GM23338 (cell line): ENCODE measurements at regions not wholly inside any gene's neighbourhood (a gene's known extent, or its start where the extent isn't known, plus 50 kb on each side); places are given as distances from the start of the nearest gene placed in this dataset.

Source experiments
- ATAC-seq: fragments of 200-7000 bp; cut with Tn5 transposase; 3 replicates; pipeline ENCODE4 v1.9.1; 2020
- DNase-seq: peaks from one replicate; pipeline ENCODE4 v3.0.0-alpha.2; 2015; ENCODE audit warnings: low spot score
- H2AFZ ChIP-seq: fragments of 200-600 bp; sonication (generic); 2 replicates; pipeline ENCODE4 v1.8.0; 2016; ENCODE audit warnings: antibody characterized with exemption, mild to moderate bottlenecking, moderate library complexity
- H3F3A ChIP-seq: fragments of 200-600 bp; sonication (generic); replicated peaks from 2 replicates; pipeline ENCODE4 v1.8.0; 2017; ENCODE audit warnings: antibody characterized with exemption, mixed run types, low read depth
- H3K27ac ChIP-seq: fragments of 200-600 bp; sonication (generic); 2 replicates; pipeline ENCODE4 v1.6.1; 2016; ENCODE audit warnings: low read depth
- H3K27me3 ChIP-seq: fragments of 200-600 bp; sonication (generic); 2 replicates; pipeline ENCODE4 v1.8.0; 2016; ENCODE audit warnings: mild to moderate bottlenecking, mixed run types, moderate library complexity; ENCODE audit not compliant: insufficient read depth
- H3K36me3 ChIP-seq: fragments of 200-600 bp; sonication (generic); 2 replicates; pipeline ENCODE4 v1.8.0; 2016; ENCODE audit warnings: mild to moderate bottlenecking; ENCODE audit not compliant: insufficient read depth
- H3K4me1 ChIP-seq: fragments of 200-600 bp; sonication (generic); 2 replicates; pipeline ENCODE4 v1.8.0; 2016; ENCODE audit warnings: mild to moderate bottlenecking, moderate library complexity; ENCODE audit not compliant: insufficient read depth
- H3K4me2 ChIP-seq: fragments of 200-600 bp; sonication (generic); 2 replicates; pipeline ENCODE4 v1.7.1; 2017; ENCODE audit warnings: mixed run types
- H3K4me3 ChIP-seq: fragments of 200-600 bp; sonication (generic); 2 replicates; pipeline ENCODE4 v1.6.1; 2016; ENCODE audit warnings: mixed run types
- H3K79me2 ChIP-seq: fragments of 200-600 bp; sonication (generic); replicated peaks from 2 replicates; pipeline ENCODE4 v1.8.0; 2017; ENCODE audit warnings: mild to moderate bottlenecking; ENCODE audit not compliant: insufficient read depth
- H3K9me2 ChIP-seq: fragments of 200-600 bp; sonication (generic); 2 replicates; pipeline ENCODE4 v1.8.0; 2017; ENCODE audit not compliant: insufficient read depth
- H4K20me1 ChIP-seq: fragments of 200-600 bp; sonication (generic); replicated peaks from 2 replicates; pipeline ENCODE4 v1.8.0; 2017; ENCODE audit warnings: mild to moderate bottlenecking; ENCODE audit not compliant: insufficient read depth
- H3K27ac Mint-ChIP-seq: 2 replicates; pipeline ENCODE4 v1.8.0; 2020; ENCODE audit warnings: inconsistent platforms, mild to moderate bottlenecking, moderate library complexity, mixed read lengths
- H3K27me3 Mint-ChIP-seq: 3 replicates; pipeline ENCODE4 v1.8.0; 2022; ENCODE audit warnings: low read depth, mild to moderate bottlenecking, moderate library complexity, mixed read lengths, inconsistent platforms; ENCODE audit not compliant: insufficient read depth, poor library complexity
- H3K36me3 Mint-ChIP-seq: 3 replicates; pipeline ENCODE4 v1.8.0; 2021; ENCODE audit warnings: low read depth, mild to moderate bottlenecking, inconsistent platforms, moderate library complexity, mixed read lengths
- H3K4me1 Mint-ChIP-seq: 3 replicates; pipeline ENCODE4 v1.8.0; 2020; ENCODE audit warnings: mild to moderate bottlenecking, inconsistent platforms, mixed read lengths
- H3K4me3 Mint-ChIP-seq: 3 replicates; pipeline ENCODE4 v1.8.0; 2021; ENCODE audit warnings: moderate library complexity, mild to moderate bottlenecking, inconsistent platforms, mixed read lengths
- H3K9me3 Mint-ChIP-seq: 3 replicates; pipeline ENCODE4 v1.8.0; 2020; ENCODE audit warnings: moderate library complexity, mild to moderate bottlenecking, inconsistent platforms, mixed read lengths
- CREB1 ChIP-seq: fragments of 250-450 bp; sonication (Bioruptor Pico); IDR thresholded peaks from 2 replicates; pipeline ENCODE4 v1.5.0; 2020; ENCODE audit warnings: low read depth, mild to moderate bottlenecking, moderate library complexity
- CTCF ChIP-seq, 2 experiments: fragments of 200-600 bp in 1 of 2; sonication (generic) in 1 of 2; conservative IDR thresholded peaks; 2 replicates each; pipeline versions ENCODE4 v1.5.1 to v1.6.1; 2016 to 2017; ENCODE audit warnings: antibody characterized with exemption in 2 of 2, low read depth in 2 of 2, mild to moderate bottlenecking in 2 of 2, moderate library complexity in 1 of 2
- ETS1 ChIP-seq: IDR thresholded peaks from 2 replicates; pipeline ENCODE4 v1.6.1; 2016; ENCODE audit warnings: antibody characterized with exemption
- EZH2 ChIP-seq: fragments of 200-600 bp; sonication (generic); IDR thresholded peaks from one replicate; pipeline ENCODE4 v1.8.0; 2017; ENCODE audit warnings: antibody characterized with exemption, mild to moderate bottlenecking, low read depth; ENCODE audit not compliant: unreplicated experiment
- EZH2phosphoT487 ChIP-seq: fragments of 200-600 bp; sonication (generic); IDR thresholded peaks from one replicate; pipeline ENCODE4 v1.8.1; 2018; ENCODE audit warnings: antibody characterized with exemption; ENCODE audit not compliant: unreplicated experiment
- JUNB ChIP-seq: IDR thresholded peaks from one replicate; pipeline ENCODE4 v1.6.1; 2016; ENCODE audit warnings: antibody characterized with exemption; ENCODE audit not compliant: unreplicated experiment
- NANOG ChIP-seq: IDR thresholded peaks from 2 replicates; pipeline ENCODE4 v1.6.1; 2016; ENCODE audit warnings: antibody characterized with exemption, borderline replicate concordance
- POLR2AphosphoS5 ChIP-seq: IDR thresholded peaks from 2 replicates; pipeline ENCODE4 v1.6.1; 2016; ENCODE audit warnings: antibody characterized with exemption, low read depth
- REST ChIP-seq: IDR thresholded peaks from one replicate; pipeline ENCODE4 v1.6.1; 2018; ENCODE audit warnings: antibody characterized with exemption; ENCODE audit not compliant: unreplicated experiment
- STAT1 ChIP-seq: IDR thresholded peaks from one replicate; pipeline ENCODE4 v1.6.1; 2016; ENCODE audit warnings: antibody characterized with exemption; ENCODE audit not compliant: unreplicated experiment
- ZNF114 ChIP-seq: fragments of 250-450 bp; sonication (Bioruptor Pico); IDR thresholded peaks from 2 replicates; pipeline ENCODE4 v1.5.0; 2020; ENCODE audit warnings: mild to moderate bottlenecking, moderate library complexity
- ZNF331 ChIP-seq: fragments of 250-450 bp; sonication (Bioruptor Pico); IDR thresholded peaks from 2 replicates; pipeline ENCODE4 v1.5.0; 2020; ENCODE audit warnings: low read depth, mild to moderate bottlenecking, moderate library complexity
- ZNF462 ChIP-seq: fragments of 250-450 bp; sonication (Bioruptor Pico); IDR thresholded peaks from 2 replicates; pipeline ENCODE4 v1.5.0; 2020; ENCODE audit warnings: mild to moderate bottlenecking, moderate library complexity

- H3K27ac ChIP-seq, result peak overlapping the region; percentile 95
- peaks cover 16% of the 10 kb centered on the region for H3F3A ChIP-seq
- no peaks in the 10 kb centered on the region for H3K27me3 ChIP-seq
- H3K4me2 ChIP-seq, result peak overlapping the region; percentile 44; the same call in 1 of the 2 replicates
- H3K4me3 Mint-ChIP-seq, result no peak overlapping the region
- H3K27ac Mint-ChIP-seq, result peak overlapping the region; percentile 89
- no peak for DNase-seq
- H3K9me3 Mint-ChIP-seq, result no peaks in the 10 kb centered on the region
- H3K9me2 ChIP-seq, result peaks cover 10% of the 10 kb centered on the region; the same call in 1 of the 2 replicates
- ATAC-seq, result no peak
- peak overlapping the region; percentile 24; the same call in 1 of the 2 replicates for H2AFZ ChIP-seq
- no peaks in the 10 kb centered on the region for H4K20me1 ChIP-seq
- TF ChIP-seq ETS1 (no peak), CTCF (conservative IDR thresholded peaks at IDR 0.05; ENCODE audit: low read depth in 2 of 2) (no peak), JUNB (no peak), ZNF462 (no peak), POLR2AphosphoS5 (no peak), EZH2 (no peak), ZNF331 (CRISPR knock-in tag) (no peak), STAT1 (no peak), REST (no peak), ZNF114 (no peak), CREB1 (CRISPR knock-in tag) (no peak), EZH2phosphoT487 (no peak), NANOG (no peak)
- H3K4me1 ChIP-seq, result peaks cover 44% of the 10 kb centered on the region
- no peaks in the 10 kb centered on the region for H3K79me2 ChIP-seq
- H3K36me3 ChIP-seq, result no peaks in the 10 kb centered on the region
- peaks cover 8% of the 10 kb centered on the region; the same call in 2 of the 3 replicates for H3K36me3 Mint-ChIP-seq
- H3K4me1 Mint-ChIP-seq, result peaks cover 46% of the 10 kb centered on the region
- peaks cover 6% of the 10 kb centered on the region for H3K27me3 Mint-ChIP-seq
- H3K4me3 ChIP-seq, result no peak overlapping the region
Observed at GRCh38 chr5:123873846-123874245, 361.9 kb downstream of the CSNK1G3 start.
